ENCODE measurements at regions not wholly inside any gene's neighbourhood (a gene's known extent, or its start where the extent isn't known, plus 50 kb on each side); places are given as distances from the start of the nearest gene placed in this dataset.

DNA sequence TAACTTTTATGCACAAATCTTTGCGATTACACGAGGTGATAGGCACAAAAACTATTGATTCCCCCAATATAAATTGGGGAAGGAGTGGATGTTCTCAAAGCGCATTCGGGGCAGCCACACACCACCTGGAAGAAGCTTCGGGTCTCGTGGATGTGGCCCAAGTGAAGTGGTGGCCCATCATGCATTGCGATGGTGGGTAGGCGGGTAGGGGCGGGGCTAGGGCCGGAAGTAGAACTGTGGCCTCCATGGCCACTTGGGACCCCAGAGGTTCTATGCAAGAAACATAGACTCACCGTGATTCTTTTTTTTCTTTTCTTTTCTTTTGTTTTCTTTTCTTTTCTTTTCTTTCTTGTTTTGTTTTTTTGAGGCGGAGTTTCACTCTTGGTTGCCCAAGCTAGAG lies 86.4 kb upstream of the SLC44A1 start:
- Histone ChIP-seq H3K27me3 (ENCODE audit: control insufficient read depth, insufficient read depth, low read length, poor library complexity, severe bottlenecking) (no peaks in the 10 kb centered on the region), H3K36me3 (ENCODE audit: control insufficient read depth, insufficient read depth, low read length) (no peaks in the 10 kb centered on the region), H3K9me3 (ENCODE audit: control insufficient read depth, low read length) (no peaks in the 10 kb centered on the region), H3K4me3 (ENCODE audit: low read length) (no peak overlapping the region), H3K27ac (ENCODE audit: low read depth, low read length) (no peak overlapping the region), H3K9ac (ENCODE audit: extremely low read depth, low read length, poor library complexity, severe bottlenecking) (no peak overlapping the region), H3K4me1 (ENCODE audit: control insufficient read depth, insufficient read depth, low read length) (no peaks in the 10 kb centered on the region)
- Mint-ChIP-seq H3K4me1 (peaks cover 7% of the 10 kb centered on the region), H3K9me3 (no peaks in the 10 kb centered on the region), H3K27me3 (ENCODE audit: insufficient read depth) (no peaks in the 10 kb centered on the region), H3K36me3 (ENCODE audit: low read depth) (no peaks in the 10 kb centered on the region), H3K4me3 (no peak overlapping the region), H3K27ac (no peak overlapping the region)
- TF ChIP-seq, protein P1, sequence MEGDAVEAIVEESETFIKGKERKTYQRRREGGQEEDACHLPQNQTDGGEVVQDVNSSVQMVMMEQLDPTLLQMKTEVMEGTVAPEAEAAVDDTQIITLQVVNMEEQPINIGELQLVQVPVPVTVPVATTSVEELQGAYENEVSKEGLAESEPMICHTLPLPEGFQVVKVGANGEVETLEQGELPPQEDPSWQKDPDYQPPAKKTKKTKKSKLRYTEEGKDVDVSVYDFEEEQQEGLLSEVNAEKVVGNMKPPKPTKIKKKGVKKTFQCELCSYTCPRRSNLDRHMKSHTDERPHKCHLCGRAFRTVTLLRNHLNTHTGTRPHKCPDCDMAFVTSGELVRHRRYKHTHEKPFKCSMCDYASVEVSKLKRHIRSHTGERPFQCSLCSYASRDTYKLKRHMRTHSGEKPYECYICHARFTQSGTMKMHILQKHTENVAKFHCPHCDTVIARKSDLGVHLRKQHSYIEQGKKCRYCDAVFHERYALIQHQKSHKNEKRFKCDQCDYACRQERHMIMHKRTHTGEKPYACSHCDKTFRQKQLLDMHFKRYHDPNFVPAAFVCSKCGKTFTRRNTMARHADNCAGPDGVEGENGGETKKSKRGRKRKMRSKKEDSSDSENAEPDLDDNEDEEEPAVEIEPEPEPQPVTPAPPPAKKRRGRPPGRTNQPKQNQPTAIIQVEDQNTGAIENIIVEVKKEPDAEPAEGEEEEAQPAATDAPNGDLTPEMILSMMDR (conservative IDR thresholded peaks at IDR 0.05), result no peak
- WGBS, 2 experiments (ENCODE audit: insufficient coverage in 1 of 2, insufficient read length in 1 of 2), result 98 to 99% methylated on average over 7 to 12 of the region's 12 CpGs
- DNase-seq, result no peak

DNA sequence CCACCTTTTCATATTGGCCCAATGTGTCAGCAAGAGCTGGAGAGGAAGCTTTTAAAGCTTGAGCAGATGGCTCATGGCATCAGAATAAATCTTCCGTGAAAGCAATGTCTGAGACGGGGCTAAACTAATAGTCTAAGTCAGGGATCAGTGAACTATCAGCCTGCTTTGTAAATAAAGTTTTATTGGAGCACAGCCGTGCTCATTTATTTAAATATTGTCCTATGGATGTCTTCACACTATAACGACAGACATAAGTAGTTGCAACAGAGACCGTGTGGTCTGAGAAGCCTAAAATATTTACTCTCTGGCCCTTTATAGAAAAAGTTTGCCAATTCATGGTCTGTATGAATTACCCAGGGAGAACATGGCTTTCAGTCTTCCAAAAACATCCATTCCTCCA lies 85.6 kb upstream of the SLC44A1 start:
- peaks cover 7% of the 10 kb centered on the region for H3K4me1 Mint-ChIP-seq
- Histone ChIP-seq H3K4me3 (ENCODE audit: low read length) (no peak overlapping the region), H3K27ac (ENCODE audit: low read depth, low read length) (no peak overlapping the region), H3K9ac (ENCODE audit: extremely low read depth, low read length, poor library complexity, severe bottlenecking) (no peak overlapping the region), H3K9me3 (ENCODE audit: control insufficient read depth, low read length) (no peaks in the 10 kb centered on the region), H3K4me1 (ENCODE audit: control insufficient read depth, insufficient read depth, low read length) (no peaks in the 10 kb centered on the region), H3K36me3 (ENCODE audit: control insufficient read depth, insufficient read depth, low read length) (no peaks in the 10 kb centered on the region), H3K27me3 (ENCODE audit: control insufficient read depth, insufficient read depth, low read length, poor library complexity, severe bottlenecking) (no peaks in the 10 kb centered on the region)
- TF ChIP-seq, protein P1 (conservative IDR thresholded peaks at IDR 0.05), result no peak
- no peak overlapping the region for H3K27ac Mint-ChIP-seq
- H3K36me3 Mint-ChIP-seq (ENCODE audit: low read depth), result no peaks in the 10 kb centered on the region
- no peak for DNase-seq
- no peaks in the 10 kb centered on the region for H3K9me3 Mint-ChIP-seq
- no peaks in the 10 kb centered on the region for H3K27me3 Mint-ChIP-seq (ENCODE audit: insufficient read depth)
- no peak overlapping the region for H3K4me3 Mint-ChIP-seq
- 93 to 97% methylated on average over 5 of the region's 5 CpGs for WGBS, 2 experiments (ENCODE audit: insufficient coverage in 1 of 2, insufficient read length in 1 of 2)

DNA sequence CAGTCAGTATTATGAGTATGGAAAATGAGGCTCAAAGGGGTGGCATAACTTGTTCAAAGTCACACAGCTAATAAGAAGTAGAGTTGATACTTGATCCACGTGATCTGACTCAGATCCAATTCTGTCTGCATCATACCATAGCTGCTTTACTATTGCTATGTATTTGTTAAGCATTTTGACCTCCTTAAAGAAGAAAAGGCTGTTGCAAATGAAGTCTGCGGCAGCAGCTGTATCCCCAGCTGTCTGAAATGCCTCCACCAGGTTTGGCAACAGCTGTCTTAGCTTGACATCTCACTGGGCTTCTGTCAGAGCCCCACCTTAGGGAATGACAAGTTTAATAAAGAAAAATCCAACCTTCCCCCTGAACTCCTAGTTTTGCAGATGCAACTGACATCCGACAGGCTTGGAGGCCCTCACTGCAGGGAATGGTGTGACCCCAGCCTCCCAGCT lies 75.6 kb upstream of the SLC44A1 start:
- no peak overlapping the region for H3K27ac Mint-ChIP-seq
- H3K9me3 ChIP-seq (ENCODE audit: control insufficient read depth, low read length), result no peaks in the 10 kb centered on the region
- H3K4me1 Mint-ChIP-seq, result peaks cover 19% of the 10 kb centered on the region
- H3K4me3 Mint-ChIP-seq, result no peak overlapping the region
- H3K36me3 Mint-ChIP-seq (ENCODE audit: low read depth), result no peaks in the 10 kb centered on the region
- DNase-seq, result no peak
- peaks cover 9% of the 10 kb centered on the region for H3K4me1 ChIP-seq (ENCODE audit: control insufficient read depth, insufficient read depth, low read length)
- no peak overlapping the region for H3K9ac ChIP-seq (ENCODE audit: extremely low read depth, low read length, poor library complexity, severe bottlenecking)
- no peaks in the 10 kb centered on the region for H3K9me3 Mint-ChIP-seq
- H3K27me3 Mint-ChIP-seq (ENCODE audit: insufficient read depth), result no peaks in the 10 kb centered on the region
- H3K36me3 ChIP-seq (ENCODE audit: control insufficient read depth, insufficient read depth, low read length), result no peaks in the 10 kb centered on the region
- WGBS, 2 experiments (ENCODE audit: insufficient coverage in 1 of 2, insufficient read length in 1 of 2), result 75 to 95% methylated on average over 2 to 3 of the region's 3 CpGs
- H3K27me3 ChIP-seq (ENCODE audit: control insufficient read depth, insufficient read depth, low read length, poor library complexity, severe bottlenecking), result no peaks in the 10 kb centered on the region
- TF ChIP-seq, protein P1 (conservative IDR thresholded peaks at IDR 0.05), result no peak
- H3K27ac ChIP-seq (ENCODE audit: low read depth, low read length), result no peak overlapping the region
- H3K4me3 ChIP-seq (ENCODE audit: low read length), result no peak overlapping the region

Data from endodermal cell (in vitro differentiated cells).